Jurkat, Clone E6-1 (cell line): ENCODE measurements at regions not wholly inside any gene's neighbourhood (a gene's known extent, or its start where the extent isn't known, plus 50 kb on each side); places are given as distances from the start of the nearest gene placed in this dataset.

Experiments
- DNase-seq: peaks from one replicate; pipeline ENCODE4 v3.0.0-alpha.2; 2011; ENCODE audit warnings: low read depth, low spot score
- H3K4me3 ChIP-seq: 2 replicates; pipeline ENCODE4 v1.5.1; 2011; ENCODE audit warnings: mild to moderate bottlenecking, low read length, control low read depth, moderate library complexity

- no peak for DNase-seq
- no peak overlapping the region for H3K4me3 ChIP-seq
Measured at GRCh38 chr3:64909011-64909410, 221.2 kb upstream of the ADAMTS9 start.

DNA sequence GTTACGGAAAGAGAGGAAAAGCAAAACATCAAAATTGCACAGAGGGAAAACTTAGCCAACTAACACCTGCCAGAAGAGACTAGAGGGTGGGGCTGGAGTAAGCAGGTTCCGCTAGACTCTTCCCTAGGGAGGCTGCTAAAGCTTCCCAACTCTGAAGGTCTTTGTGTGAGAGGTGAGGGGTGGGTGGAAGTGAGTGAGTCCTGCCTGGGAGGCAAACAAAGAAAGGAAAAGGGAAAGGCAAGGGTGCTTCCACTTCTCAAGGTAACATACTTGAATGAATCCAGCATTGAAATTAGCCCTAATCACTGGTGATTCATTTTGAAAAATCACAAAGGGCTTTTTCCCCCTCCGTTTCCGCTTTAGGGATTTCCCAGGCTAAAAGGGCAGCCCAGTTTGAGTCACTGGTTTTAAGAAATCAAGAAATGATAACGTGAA is 220.5 kb upstream of the ADAMTS9 start:
- H3K4me3 ChIP-seq = no peak overlapping the region
- DNase-seq = no peak

DNA sequence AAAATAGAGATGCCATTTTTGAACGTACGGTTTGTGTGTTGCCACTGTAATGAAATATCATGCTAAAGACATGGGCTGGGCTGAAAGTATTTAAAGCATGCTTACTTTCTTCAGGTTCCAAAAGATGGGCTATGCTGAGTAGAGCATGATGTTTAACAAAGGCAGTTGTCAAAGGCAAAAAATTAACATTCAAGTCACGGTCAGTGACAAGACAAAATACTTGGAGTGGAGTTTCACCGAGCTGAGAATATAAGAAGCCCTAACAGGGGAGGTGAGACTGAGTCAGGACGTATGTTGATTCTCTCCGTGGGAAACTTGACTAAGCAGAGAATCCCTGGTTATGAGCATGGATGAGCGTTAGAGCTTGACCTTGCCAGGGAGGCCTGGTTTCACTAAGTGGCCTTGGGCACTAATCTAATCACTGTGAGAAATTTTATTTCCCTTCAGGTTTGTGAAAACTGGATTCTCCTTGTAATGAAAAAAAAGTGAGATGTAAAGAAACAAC is 218.2 kb upstream of the ADAMTS9 start:
- DNase-seq = no peak
- H3K4me3 ChIP-seq = no peak overlapping the region

GRCh38 chr3:64903006-64903405 is 215.2 kb upstream of the ADAMTS9 start:
- H3K4me3 ChIP-seq = no peak overlapping the region
- DNase-seq = no peak

DNA sequence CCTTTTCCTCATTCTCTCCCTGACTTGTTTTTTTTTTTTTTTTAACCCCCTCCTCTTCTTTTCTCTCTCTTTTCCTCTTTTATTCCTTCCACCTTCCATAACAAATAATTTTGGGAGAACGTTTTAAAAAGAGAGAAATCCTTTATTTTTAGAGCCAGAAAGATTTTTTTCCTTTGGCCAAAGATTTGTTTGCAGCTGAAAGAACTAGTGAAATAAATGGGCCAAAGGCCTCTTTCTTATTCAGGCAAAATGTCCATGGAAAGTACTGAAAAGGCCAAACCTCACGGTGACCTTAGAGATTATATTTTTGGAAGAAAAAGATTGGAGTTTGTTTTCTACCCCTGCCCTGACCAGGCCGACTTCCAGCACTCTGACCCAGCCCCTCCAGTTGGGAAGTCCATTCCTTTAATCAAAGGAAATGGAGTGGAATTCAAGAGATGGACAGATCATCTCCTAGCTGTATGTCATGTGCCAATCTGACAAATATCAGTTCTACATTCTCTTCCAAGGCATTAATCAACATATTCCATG is 214.3 kb upstream of the ADAMTS9 start:
- no peak overlapping the region for H3K4me3 ChIP-seq
- no peak for DNase-seq

DNA sequence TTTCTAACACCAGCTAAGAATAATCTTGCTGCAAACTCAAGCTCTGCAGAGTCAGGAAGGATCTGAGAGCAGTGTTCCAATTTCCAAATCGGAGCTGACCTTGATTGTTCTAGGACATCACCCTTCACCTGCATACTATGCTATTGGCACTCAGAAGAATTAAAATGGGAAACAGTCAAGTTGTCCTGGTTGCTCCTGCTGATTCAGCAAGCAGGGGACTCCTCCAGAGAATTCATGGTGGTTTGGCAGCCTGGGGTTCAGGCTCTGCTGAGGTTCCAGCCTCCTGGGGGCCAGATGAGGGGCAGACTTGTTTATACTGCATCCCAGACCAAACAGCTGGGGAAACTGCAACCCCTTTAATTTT is 213.7 kb upstream of the ADAMTS9 start:
- no peak for DNase-seq
- no peak overlapping the region for H3K4me3 ChIP-seq

DNA sequence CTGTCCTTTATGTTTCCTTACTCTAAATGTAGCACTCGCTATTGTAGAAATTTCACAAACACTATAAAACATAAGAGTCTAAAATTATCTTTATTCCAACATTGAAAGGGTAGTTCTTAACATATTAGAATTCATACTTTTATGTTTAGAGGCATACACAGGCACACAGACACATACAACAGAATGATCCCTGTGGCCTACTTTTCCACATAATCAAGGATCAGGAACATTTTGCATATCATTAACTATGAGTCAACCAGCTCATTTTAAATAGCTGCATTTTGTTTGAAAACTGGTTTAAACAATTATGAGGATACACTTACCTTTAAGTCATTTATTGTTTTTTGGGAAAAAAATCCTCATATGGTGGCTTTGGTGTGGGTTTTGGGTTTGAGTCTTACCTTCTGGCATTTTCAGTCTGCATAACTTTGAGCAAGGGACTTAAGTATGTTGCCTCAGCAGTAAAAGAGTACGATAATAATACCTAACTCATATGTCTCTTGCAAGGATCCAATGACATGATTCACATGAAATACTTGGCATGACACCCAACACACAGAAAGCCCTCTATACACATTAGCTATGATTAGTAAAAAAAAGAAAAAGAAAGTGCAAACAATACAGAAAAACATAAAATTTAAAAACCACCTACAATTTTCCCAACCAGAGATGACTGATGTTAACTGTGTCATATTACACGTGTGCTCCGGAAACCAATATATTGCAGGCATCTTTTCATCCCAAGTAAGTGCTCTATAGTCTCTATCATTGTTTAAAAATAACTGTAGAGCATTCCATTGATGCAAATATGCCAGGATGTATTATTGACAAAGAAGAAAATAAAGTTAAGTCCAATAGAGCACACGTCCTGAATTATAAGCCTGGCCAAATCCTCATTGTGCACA is 213.1 kb upstream of the ADAMTS9 start:
- H3K4me3 ChIP-seq = no peak overlapping the region
- no peak for DNase-seq

DNA sequence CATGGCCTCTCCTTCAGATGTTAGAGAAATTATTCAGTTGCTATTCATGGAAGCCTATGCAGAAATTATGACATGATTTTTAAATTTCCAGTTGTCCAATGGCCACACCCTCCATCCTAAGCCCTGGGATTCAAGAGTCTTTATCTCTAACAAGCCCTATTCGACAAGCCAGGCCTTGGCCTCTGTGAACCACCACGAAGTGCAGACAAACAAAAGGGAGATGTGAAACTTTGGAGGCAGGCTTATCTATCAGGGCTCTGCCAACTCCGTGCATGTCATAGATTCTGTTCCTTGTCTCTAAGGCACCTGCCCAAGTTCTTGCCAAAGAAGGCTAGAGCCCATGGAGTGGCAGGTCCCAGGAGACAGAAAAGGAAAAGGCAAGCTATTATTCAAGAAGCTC is 212.4 kb upstream of the ADAMTS9 start:
- DNase-seq = no peak
- H3K4me3 ChIP-seq = no peak overlapping the region

GRCh38 chr3:64898941-64899340 is 211.1 kb upstream of the ADAMTS9 start:
- no peak for DNase-seq
- no peak overlapping the region for H3K4me3 ChIP-seq

DNA sequence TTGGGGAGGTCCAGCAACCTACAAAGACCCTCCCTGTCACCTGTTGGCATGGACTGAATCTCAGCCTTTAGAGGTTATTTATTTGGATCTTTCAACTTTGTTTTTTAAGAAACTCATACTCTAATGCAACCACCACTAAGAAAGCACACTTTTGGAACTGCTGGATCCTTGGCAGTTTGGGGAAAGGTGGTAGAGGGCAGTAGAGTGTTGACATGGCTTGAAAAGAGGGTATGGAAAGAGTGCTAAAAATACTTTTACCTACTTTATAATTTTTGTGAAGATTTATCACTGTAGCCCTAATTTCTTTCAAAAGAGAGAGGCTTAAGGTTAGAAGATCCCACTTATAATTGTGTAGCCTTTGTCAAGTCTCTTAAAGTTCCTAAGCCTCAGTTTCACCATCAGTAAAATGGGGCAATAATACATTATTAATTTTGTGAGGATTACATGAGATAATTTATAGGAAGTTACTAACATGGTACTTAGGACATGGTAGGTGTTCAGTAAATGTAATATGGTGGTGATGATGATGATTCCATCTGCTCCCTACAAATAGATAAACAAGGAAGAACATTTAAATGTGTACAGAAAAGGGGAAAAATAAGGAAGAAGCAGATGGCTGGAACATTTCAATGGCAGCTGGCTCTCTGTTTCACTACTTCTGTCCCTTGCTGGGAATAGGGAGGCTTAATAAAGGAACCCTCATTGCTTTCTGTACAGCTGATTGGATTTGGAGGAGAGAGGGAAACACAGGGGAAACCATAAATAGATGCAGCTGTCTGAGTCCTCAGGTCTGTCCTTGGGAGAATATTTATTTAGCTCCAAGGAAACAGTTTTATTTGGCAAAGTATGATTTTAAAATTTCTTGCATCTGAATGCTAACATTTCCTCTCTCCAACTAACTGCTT is 208.4 kb upstream of the ADAMTS9 start:
- no peak for DNase-seq
- H3K4me3 ChIP-seq = no peak overlapping the region

DNA sequence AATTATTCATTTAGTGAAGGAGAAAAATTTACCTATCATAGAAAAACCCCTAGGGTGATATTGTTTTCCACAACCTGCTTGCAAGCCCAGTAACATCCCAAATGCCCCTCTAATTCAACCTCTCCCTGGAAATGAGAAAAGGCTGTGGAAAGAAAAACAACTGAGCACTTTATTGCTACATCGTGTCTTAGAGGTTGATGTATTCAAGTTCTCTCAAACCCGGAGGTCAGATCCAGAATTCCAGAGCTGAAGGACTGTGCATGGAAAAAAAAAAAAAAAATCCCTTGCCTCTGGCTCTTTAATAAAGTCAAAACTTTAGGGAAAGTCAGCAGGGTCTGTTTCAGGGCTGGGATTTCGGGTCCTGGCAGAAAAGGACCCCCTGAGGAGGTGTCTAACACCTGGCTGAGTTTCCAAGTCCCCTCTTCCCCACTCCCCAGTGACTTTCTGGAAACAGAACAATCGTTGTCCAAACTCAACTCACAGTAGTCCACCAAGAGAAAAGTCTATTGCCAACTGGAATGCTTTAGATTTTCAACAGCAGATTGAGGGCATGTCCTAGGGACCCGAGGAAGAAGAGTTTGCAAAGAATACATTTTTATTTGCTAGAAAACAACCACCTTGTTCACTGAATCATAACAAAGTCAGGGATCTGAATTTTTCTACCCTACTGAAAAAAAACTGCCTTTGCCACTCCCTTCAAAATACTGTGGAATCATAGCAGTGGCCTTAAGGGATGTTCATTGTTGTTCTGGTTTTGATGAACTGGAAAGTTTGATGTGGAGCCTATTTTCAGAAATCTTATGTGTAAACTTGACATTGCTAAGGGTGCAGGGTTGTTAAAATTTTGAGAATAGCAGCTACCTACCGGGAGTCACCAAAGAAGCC is 207.5 kb upstream of the ADAMTS9 start:
- no peak for DNase-seq
- no peak overlapping the region for H3K4me3 ChIP-seq

DNA sequence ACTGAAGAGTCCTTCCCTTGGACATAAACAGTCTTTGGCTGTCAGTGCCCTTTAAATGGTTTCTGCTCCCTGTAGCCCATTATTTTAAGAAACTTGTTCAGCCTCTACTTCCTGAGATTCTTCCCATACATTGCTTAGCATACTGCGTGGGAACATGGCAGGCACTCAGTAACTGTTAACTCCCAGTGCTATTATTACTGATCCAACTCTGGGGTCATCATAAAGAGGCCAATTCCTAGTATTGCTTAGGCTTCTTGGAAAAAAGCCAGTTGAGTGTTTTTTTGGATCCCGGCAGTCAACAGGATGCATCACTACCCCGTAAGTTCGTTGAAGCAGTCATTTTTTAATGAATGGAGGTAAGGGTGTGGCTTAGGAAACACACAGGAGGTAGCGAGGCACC is 206.2 kb upstream of the ADAMTS9 start:
- no peak for DNase-seq
- H3K4me3 ChIP-seq = no peak overlapping the region

DNA sequence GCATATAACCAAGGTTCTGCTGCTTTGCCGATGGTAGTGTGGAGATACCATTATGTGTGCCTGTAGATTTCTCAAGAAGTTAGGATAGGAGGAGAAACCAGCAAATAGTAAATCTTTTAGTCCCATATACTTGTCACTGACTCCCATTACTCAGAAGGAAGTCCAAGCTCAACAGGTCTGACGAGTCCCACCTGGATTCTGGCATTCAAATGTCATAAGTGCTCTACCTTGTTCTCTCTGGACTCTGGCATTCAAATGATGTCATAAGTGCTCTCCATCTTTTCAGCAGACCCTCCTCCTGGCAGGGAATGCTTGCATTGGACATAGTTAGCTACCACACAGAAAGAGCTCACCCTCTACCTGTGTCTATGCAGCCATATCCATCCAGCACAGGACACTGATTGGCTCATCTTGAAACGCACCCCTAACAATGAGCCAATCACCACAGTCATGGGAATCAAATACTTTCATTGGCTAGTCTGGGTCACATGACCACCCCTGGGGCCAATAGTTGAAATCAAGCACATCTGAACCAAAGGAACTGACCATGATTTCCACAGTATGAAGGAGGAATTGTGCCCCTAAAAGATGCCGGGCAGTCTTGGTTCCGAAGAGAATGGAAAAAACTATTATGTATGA is 205.0 kb upstream of the ADAMTS9 start:
- no peak overlapping the region for H3K4me3 ChIP-seq
- no peak for DNase-seq

GRCh38 chr3:64891021-64891420 is 203.2 kb upstream of the ADAMTS9 start:
- no peak for DNase-seq

DNA sequence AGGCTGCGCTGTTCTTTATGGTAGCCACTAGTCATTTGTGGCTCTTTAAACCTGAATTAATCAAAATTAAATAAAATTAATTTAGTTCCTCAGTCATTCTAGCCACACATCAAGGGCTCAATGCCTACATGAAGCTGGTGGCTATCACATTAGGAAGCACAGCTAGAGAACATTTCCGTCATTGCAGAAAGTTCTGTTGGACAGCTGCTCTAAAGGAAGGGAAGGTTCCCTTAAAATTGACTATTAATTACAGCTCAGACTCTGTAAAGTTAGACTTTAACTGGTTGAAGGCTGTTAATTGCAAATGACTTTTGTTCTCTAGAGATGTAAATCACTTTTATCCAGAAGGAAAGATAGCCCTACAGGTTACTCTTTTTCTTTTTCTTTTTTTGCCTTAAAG is 202.7 kb upstream of the ADAMTS9 start:
- DNase-seq = no peak

More at GRCh38 chr3:64891021-64891420, 203.2 kb upstream of the ADAMTS9 start:
- no peak overlapping the region for H3K4me3 ChIP-seq

DNA sequence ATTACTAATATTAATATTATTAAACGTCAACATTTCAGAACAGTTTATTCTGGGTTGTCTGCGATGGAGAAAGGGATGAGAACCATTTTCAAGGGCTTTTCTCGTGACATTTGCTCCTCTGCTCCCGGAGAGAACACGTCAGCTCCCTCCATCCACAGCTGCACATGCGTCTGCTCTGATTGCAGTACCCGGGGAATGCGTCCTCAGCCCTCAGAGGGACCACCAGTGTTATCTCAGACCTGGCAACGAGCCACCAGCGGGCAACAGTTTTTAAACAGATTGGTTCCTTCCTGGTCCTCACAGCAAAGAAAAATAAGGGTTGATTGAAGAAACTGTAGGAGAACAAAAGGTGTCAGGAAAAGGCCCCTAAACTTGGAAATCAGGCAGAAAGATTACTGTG is 202.2 kb upstream of the ADAMTS9 start:
- DNase-seq = no peak
- H3K4me3 ChIP-seq = no peak overlapping the region

More for the DNA sequence above, 202.7 kb upstream of the ADAMTS9 start:
- H3K4me3 ChIP-seq = no peak overlapping the region

- H3K4me3 ChIP-seq = no peak overlapping the region
- DNase-seq = no peak
Measured at GRCh38 chr3:64888840-64889392, 201.1 kb upstream of the ADAMTS9 start.

- no peak for DNase-seq
- no peak overlapping the region for H3K4me3 ChIP-seq
Measured at GRCh38 chr3:64888165-64888564, 200.4 kb upstream of the ADAMTS9 start.
